PC-9 (cell line): ENCODE measurements at regions not wholly inside any gene's neighbourhood (a gene's known extent, or its start where the extent isn't known, plus 50 kb on each side); places are given as distances from the start of the nearest gene placed in this dataset.

Experiments
- BruUV-seq: library from RNA; stranded (reverse); fragments of 400-500 nt; replicated peaks from 2 replicates; lab custom pipeline; 2021; lab: Mats Ljungman, UMichigan
- CTCF ChIA-PET: fragments of 300-600 bp; sonication (Branson Sonifier 250); formaldehyde crosslinking; loops from one replicate; lab custom pipeline; 2022; ENCODE audit warnings: antibody characterized with exemption; lab: Charles Lee
- POLR2A ChIA-PET: fragments of 300-600 bp; sonication (Branson Sonifier 250); formaldehyde crosslinking; loops from one replicate; lab custom pipeline; 2022; ENCODE audit warnings: antibody characterized with exemption; ENCODE audit not compliant: unreplicated experiment; lab: Charles Lee
- DNase-seq, 2 experiments: peaks; one replicate each; pipeline versions ENCODE4 v3.0.0 to v3.0.0-alpha.2; 2015 to 2022; ENCODE audit warnings: mixed read lengths in 1 of 2
- H2AFZ ChIP-seq: fragments of 200-600 bp; sonication (generic); 2 replicates; pipeline ENCODE4 v1.8.1; 2017; ENCODE audit warnings: antibody characterized with exemption
- H3F3A ChIP-seq: fragments of 200-600 bp; sonication (generic); 2 replicates; pipeline ENCODE4 v1.8.1; 2017; ENCODE audit warnings: antibody characterized with exemption, mild to moderate bottlenecking, low read depth; ENCODE audit not compliant: insufficient read depth
- H3K27ac ChIP-seq: fragments of 200-600 bp; sonication (generic); 2 replicates; pipeline ENCODE4 v1.6.1; 2016; ENCODE audit warnings: mixed run types
- H3K27me3 ChIP-seq: fragments of 200-600 bp; sonication (generic); 2 replicates; pipeline ENCODE4 v1.6.1; 2016; ENCODE audit warnings: low read depth, mixed run types; ENCODE audit not compliant: insufficient read depth
- H3K36me3 ChIP-seq: fragments of 200-600 bp; sonication (generic); 2 replicates; pipeline ENCODE4 v1.6.1; 2016; ENCODE audit warnings: low read depth, mixed run types
- H3K4me1 ChIP-seq: fragments of 200-600 bp; sonication (generic); replicated peaks from 2 replicates; pipeline ENCODE4 v1.6.1; 2016; ENCODE audit warnings: mixed run types; ENCODE audit not compliant: insufficient read depth
- H3K4me2 ChIP-seq: fragments of 200-600 bp; sonication (generic); 2 replicates; pipeline ENCODE4 v1.6.1; 2017; ENCODE audit warnings: mixed run types
- H3K4me3 ChIP-seq: fragments of 200-600 bp; sonication (generic); 2 replicates; pipeline ENCODE4 v1.6.1; 2016; ENCODE audit warnings: mixed run types
- H3K79me2 ChIP-seq: fragments of 200-600 bp; sonication (generic); 2 replicates; pipeline ENCODE4 v1.6.1; 2017; ENCODE audit warnings: low read depth, mixed run types
- H3K9me2 ChIP-seq: fragments of 200-600 bp; sonication (generic); 2 replicates; pipeline ENCODE4 v1.8.1; 2017; ENCODE audit warnings: mild to moderate bottlenecking; ENCODE audit not compliant: insufficient read depth
- H3K9me3 ChIP-seq: fragments of 200-600 bp; sonication (generic); 2 replicates; pipeline ENCODE4 v1.8.1; 2016; ENCODE audit warnings: low read depth; ENCODE audit not compliant: insufficient read depth
- H4K20me1 ChIP-seq: fragments of 200-600 bp; sonication (generic); 2 replicates; pipeline ENCODE4 v1.8.1; 2017; ENCODE audit not compliant: insufficient read depth
- EZH2 ChIP-seq: fragments of 200-600 bp; sonication (generic); IDR thresholded peaks from 2 replicates; pipeline ENCODE4 v1.8.0; 2017; ENCODE audit warnings: antibody characterized with exemption, low read depth
- intact Hi-C: fragments of 100-400 bp; cut with micrococcal nuclease; formaldehyde crosslinking; loops from one replicate; pipeline ENCODE4 v1.10.0; 2022; ENCODE audit not compliant: unreplicated experiment
- TF ChIP-seq, protein P1 (sequence below): fragments of 200-600 bp; sonication (generic); conservative IDR thresholded peaks from 2 replicates; pipeline ENCODE4 v1.6.1; 2017; ENCODE audit warnings: mixed run types, antibody characterized with exemption, mild to moderate bottlenecking, moderate library complexity

DNA sequence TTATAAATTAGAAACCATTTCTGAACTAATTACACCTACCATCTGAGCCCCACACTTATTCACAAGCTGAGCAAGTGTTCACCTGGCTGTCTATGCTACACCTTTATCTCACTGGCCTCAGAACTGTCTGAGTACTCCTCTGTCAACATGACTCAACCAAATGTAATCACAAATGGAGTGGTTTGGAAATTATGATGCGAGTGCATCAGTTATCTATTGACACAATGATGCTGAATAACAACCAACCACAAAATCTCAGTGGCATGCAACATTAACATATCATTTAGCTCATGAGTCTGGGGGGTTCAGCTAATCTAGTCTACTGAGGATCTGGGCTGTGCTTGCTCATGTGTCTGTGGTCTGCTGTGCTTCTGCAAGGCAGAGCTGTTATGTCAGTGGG, 184.2 kb upstream of the NXPH2 start:
- POLR2A ChIA-PET, result interaction anchor here (0.6 kb wide), 1 partner anchor 21 kb away, joined by 13 read pairs; no protein-coding TSS in a partner anchor
- BruUV-seq, result no TSS peak
- H3K4me1 ChIP-seq, result no peaks in the 10 kb centered on the region
- no peaks in the 10 kb centered on the region for H4K20me1 ChIP-seq
- no peak overlapping the region for H2AFZ ChIP-seq
- H3F3A ChIP-seq, result no peaks in the 10 kb centered on the region
- no peak for TF ChIP-seq EZH2
- TF ChIP-seq, protein P1, sequence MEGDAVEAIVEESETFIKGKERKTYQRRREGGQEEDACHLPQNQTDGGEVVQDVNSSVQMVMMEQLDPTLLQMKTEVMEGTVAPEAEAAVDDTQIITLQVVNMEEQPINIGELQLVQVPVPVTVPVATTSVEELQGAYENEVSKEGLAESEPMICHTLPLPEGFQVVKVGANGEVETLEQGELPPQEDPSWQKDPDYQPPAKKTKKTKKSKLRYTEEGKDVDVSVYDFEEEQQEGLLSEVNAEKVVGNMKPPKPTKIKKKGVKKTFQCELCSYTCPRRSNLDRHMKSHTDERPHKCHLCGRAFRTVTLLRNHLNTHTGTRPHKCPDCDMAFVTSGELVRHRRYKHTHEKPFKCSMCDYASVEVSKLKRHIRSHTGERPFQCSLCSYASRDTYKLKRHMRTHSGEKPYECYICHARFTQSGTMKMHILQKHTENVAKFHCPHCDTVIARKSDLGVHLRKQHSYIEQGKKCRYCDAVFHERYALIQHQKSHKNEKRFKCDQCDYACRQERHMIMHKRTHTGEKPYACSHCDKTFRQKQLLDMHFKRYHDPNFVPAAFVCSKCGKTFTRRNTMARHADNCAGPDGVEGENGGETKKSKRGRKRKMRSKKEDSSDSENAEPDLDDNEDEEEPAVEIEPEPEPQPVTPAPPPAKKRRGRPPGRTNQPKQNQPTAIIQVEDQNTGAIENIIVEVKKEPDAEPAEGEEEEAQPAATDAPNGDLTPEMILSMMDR, result no peak
- no peak overlapping the region for H3K27ac ChIP-seq
- H3K27me3 ChIP-seq, result no peaks in the 10 kb centered on the region
- CTCF ChIA-PET, result no interaction called here
- intact Hi-C loops, result no loop called here
- no peaks in the 10 kb centered on the region for H3K36me3 ChIP-seq
- no peaks in the 10 kb centered on the region for H3K79me2 ChIP-seq
- no peak overlapping the region for H3K4me2 ChIP-seq
- no peaks in the 10 kb centered on the region for H3K9me3 ChIP-seq
- H3K9me2 ChIP-seq, result no peaks in the 10 kb centered on the region
- no peak for DNase-seq
- no peak overlapping the region for H3K4me3 ChIP-seq

DNA sequence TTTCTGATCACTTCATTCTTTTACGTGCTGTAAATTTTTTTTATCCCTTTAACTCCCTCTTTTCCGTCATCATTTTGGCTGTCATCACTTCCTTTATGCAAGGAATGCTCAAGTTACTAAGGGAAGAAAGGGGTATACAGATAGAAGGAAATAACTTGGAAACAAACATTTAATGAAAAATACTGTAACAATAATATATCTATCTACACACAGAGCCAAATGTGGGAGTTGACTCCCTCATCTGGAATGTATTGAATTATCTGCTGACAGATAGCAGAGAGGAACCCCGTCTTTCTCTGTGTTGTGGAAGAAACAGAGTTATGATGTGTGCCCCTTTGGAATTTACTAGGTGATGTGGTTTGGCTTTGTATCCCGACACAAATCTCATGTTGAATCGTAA, 182.5 kb upstream of the NXPH2 start:
- Histone ChIP-seq H3K27me3 (no peaks in the 10 kb centered on the region), H4K20me1 (no peaks in the 10 kb centered on the region), H3K27ac (no peak overlapping the region), H3K36me3 (no peaks in the 10 kb centered on the region), H3K4me2 (no peak overlapping the region), H2AFZ (no peak overlapping the region), H3K9me3 (no peaks in the 10 kb centered on the region), H3K4me1 (no peaks in the 10 kb centered on the region), H3K9me2 (no peaks in the 10 kb centered on the region), H3K4me3 (no peak overlapping the region), H3K79me2 (no peaks in the 10 kb centered on the region), H3F3A (no peaks in the 10 kb centered on the region)
- TF ChIP-seq EZH2, result no peak
- no peak for DNase-seq
- intact Hi-C loops, result no loop called here
- BruUV-seq, result no TSS peak
- ChIA-PET CTCF (no interaction called here), POLR2A (no interaction called here)

DNA sequence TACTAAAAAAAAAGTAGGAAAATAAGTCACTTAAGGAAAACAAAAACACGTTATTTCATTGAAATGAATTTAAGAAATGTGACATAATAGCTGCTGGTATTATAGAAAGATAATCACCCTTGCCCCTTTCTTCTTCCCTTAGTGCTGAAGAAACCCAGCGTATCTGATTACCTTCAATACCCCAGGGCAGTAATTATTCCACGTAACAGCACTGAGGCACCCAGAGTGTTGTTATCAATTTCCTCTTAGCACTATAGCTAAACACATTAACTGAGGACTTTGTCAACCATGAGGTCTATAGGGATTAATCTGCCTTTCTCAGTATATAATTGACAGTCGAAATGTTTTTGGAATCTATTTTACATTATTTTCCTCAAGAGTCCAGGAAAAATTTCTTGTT, 180.0 kb upstream of the NXPH2 start:
- Histone ChIP-seq H3K27ac (no peak overlapping the region), H3K4me1 (no peaks in the 10 kb centered on the region), H3K9me3 (no peaks in the 10 kb centered on the region), H4K20me1 (no peaks in the 10 kb centered on the region), H3K36me3 (no peaks in the 10 kb centered on the region), H3K4me3 (no peak overlapping the region), H3F3A (no peaks in the 10 kb centered on the region), H3K79me2 (no peaks in the 10 kb centered on the region), H3K27me3 (no peaks in the 10 kb centered on the region), H3K9me2 (no peaks in the 10 kb centered on the region), H2AFZ (no peak overlapping the region), H3K4me2 (no peak overlapping the region)
- no peak for TF ChIP-seq EZH2
- TF ChIP-seq, protein P1, result no peak
- ChIA-PET CTCF (no interaction called here), POLR2A (no interaction called here)
- no TSS peak for BruUV-seq
- no peak for DNase-seq
- intact Hi-C loops, result no loop called here

DNA sequence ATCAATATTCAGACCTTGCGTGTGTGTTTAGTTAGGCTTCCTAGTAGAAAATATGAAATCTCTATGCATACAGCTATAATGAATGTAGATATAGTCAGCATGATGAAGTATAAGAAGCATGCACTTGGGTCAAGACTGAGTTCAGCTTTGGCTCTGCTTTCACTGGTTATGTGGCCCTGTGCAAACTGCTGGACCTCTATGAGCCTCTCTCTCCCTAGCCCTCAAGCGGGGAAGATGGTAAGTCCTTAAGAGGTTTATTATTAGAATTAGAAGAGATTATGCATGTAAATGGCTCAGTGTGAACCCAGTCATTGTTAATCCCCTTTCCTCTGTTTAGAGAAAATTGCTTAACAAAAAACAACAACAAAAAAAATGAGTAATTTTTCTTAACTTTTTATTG, 178.8 kb upstream of the NXPH2 start:
- Histone ChIP-seq H3K9me3 (no peaks in the 10 kb centered on the region), H3K36me3 (no peaks in the 10 kb centered on the region), H3K27ac (no peak overlapping the region)

More for the DNA sequence above, 178.8 kb upstream of the NXPH2 start:
- no TSS peak for BruUV-seq
- intact Hi-C loops, result no loop called here
- Histone ChIP-seq H4K20me1 (no peaks in the 10 kb centered on the region), H3K79me2 (no peaks in the 10 kb centered on the region), H3K4me2 (no peak overlapping the region), H3F3A (no peaks in the 10 kb centered on the region), H2AFZ (no peak overlapping the region), H3K4me3 (no peak overlapping the region), H3K4me1 (no peaks in the 10 kb centered on the region), H3K9me2 (no peaks in the 10 kb centered on the region), H3K27me3 (no peaks in the 10 kb centered on the region)
- TF ChIP-seq EZH2, result no peak
- TF ChIP-seq, protein P1, result no peak
- no peak for DNase-seq
- ChIA-PET CTCF (no interaction called here), POLR2A (interaction anchor here (0.6 kb wide), 1 partner anchor 11 kb away, joined by 4 read pairs; no protein-coding TSS in a partner anchor)
